ENCODE measurements at regions not wholly inside any gene's neighbourhood (a gene's known extent, or its start where the extent isn't known, plus 50 kb on each side); places are given as distances from the start of the nearest gene placed in this dataset.

DNA sequence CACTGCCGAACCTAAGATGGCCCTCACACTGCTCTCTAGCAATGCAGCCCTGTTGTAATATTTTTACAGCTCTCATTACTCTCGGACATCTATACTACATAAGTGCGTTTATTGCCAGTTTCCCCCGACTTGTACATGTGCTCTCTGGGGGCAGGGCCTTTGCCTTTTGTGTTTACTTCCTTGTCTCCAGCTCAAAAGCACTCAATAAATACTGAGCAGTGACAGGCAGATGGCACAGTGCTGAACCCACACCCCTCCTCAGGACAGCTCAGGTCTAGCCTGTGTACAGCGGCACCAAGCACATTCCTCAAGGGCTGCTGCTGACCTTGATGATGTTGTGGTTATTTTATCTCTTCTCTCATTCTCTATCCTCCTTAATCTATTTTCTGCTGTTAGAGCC lies 68.0 kb upstream of the ELMO1 start:
- TF ChIP-seq, protein P1, sequence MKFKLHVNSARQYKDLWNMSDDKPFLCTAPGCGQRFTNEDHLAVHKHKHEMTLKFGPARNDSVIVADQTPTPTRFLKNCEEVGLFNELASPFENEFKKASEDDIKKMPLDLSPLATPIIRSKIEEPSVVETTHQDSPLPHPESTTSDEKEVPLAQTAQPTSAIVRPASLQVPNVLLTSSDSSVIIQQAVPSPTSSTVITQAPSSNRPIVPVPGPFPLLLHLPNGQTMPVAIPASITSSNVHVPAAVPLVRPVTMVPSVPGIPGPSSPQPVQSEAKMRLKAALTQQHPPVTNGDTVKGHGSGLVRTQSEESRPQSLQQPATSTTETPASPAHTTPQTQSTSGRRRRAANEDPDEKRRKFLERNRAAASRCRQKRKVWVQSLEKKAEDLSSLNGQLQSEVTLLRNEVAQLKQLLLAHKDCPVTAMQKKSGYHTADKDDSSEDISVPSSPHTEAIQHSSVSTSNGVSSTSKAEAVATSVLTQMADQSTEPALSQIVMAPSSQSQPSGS (tag by site-specific recombination; IDR thresholded peaks at IDR 0.05; ENCODE audit: low read depth) = no peak
- no peak for TF ChIP-seq KLF16 (tag by site-specific recombination; IDR thresholded peaks at IDR 0.05)
- TF ChIP-seq, protein P2, sequence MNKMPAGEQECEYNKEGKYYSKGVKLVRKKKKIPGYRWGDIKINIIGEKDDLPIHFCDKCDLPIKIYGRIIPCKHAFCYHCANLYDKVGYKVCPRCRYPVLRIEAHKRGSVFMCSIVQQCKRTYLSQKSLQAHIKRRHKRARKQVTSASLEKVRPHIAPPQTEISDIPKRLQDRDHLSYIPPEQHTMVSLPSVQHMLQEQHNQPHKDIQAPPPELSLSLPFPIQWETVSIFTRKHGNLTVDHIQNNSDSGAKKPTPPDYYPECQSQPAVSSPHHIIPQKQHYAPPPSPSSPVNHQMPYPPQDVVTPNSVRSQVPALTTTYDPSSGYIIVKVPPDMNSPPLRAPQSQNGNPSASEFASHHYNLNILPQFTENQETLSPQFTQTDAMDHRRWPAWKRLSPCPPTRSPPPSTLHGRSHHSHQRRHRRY (tag by site-specific recombination; IDR thresholded peaks at IDR 0.05) = no peak
- no peak for TF ChIP-seq ZNF488 (tag by site-specific recombination; IDR thresholded peaks at IDR 0.05)
- no peak for TF ChIP-seq ZFHX2 (tag by site-specific recombination; conservative IDR thresholded peaks at IDR 0.05)
- TF ChIP-seq TSHZ1 (tag by site-specific recombination; IDR thresholded peaks at IDR 0.05; ENCODE audit: borderline replicate concordance) = no peak
- TF ChIP-seq, protein P3, sequence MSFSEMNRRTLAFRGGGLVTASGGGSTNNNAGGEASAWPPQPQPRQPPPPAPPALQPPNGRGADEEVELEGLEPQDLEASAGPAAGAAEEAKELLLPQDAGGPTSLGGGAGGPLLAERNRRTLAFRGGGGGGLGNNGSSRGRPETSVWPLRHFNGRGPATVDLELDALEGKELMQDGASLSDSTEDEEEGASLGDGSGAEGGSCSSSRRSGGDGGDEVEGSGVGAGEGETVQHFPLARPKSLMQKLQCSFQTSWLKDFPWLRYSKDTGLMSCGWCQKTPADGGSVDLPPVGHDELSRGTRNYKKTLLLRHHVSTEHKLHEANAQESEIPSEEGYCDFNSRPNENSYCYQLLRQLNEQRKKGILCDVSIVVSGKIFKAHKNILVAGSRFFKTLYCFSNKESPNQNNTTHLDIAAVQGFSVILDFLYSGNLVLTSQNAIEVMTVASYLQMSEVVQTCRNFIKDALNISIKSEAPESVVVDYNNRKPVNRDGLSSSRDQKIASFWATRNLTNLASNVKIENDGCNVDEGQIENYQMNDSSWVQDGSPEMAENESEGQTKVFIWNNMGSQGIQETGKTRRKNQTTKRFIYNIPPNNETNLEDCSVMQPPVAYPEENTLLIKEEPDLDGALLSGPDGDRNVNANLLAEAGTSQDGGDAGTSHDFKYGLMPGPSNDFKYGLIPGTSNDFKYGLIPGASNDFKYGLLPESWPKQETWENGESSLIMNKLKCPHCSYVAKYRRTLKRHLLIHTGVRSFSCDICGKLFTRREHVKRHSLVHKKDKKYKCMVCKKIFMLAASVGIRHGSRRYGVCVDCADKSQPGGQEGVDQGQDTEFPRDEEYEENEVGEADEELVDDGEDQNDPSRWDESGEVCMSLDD (tag by site-specific recombination; IDR thresholded peaks at IDR 0.05) = no peak
- TF ChIP-seq ZBTB49 (tag by site-specific recombination; IDR thresholded peaks at IDR 0.05; ENCODE audit: low read depth) = no peak
- TF ChIP-seq ZNF157 (tag by site-specific recombination; IDR thresholded peaks at IDR 0.05) = no peak
- TF ChIP-seq ZNF548 (tag by site-specific recombination; IDR thresholded peaks at IDR 0.05) = no peak
- TF ChIP-seq ZFP41 (tag by site-specific recombination; IDR thresholded peaks at IDR 0.05; ENCODE audit: borderline replicate concordance) = no peak
- Histone ChIP-seq H3K4me1 (ENCODE audit: control insufficient read depth, insufficient read depth, low read length) (no peaks in the 10 kb centered on the region), H3K36me3 (ENCODE audit: control insufficient read depth in 2 of 2, insufficient read depth in 1 of 2, low read length in 2 of 2) (no peaks in the 10 kb centered on the region), H3K27ac (ENCODE audit: extremely low read depth, low read depth, low read length) (no peak overlapping the region), H3K4me3 (ENCODE audit: low read depth, low read length) (no peak overlapping the region), H3K9me3 (ENCODE audit: control insufficient read depth, insufficient read depth, low read depth, low read length) (no peaks in the 10 kb centered on the region)
- ChIA-PET CTCF (interaction anchor here (0.5 to 1.4 kb wide), 3 partner anchors 21 to 316 kb away, joined by 3 read pairs; no protein-coding TSS in a partner anchor), POLR2A (no interaction called here)

GRCh38 chr7:37518266-37518665 lies 69.6 kb upstream of the ELMO1 start:
- Histone ChIP-seq H3K27ac (ENCODE audit: extremely low read depth, low read depth, low read length) (no peak overlapping the region), H3K9me3 (ENCODE audit: control insufficient read depth, insufficient read depth, low read depth, low read length) (no peaks in the 10 kb centered on the region), H3K4me3 (ENCODE audit: low read depth, low read length) (no peak overlapping the region), H3K4me1 (ENCODE audit: control insufficient read depth, insufficient read depth, low read length) (no peaks in the 10 kb centered on the region), H3K36me3 (ENCODE audit: control insufficient read depth in 2 of 2, insufficient read depth in 1 of 2, low read length in 2 of 2) (no peaks in the 10 kb centered on the region)
- ChIA-PET POLR2A (no interaction called here), CTCF (interaction anchor here (0.6 to 1.4 kb wide), 4 partner anchors 10 to 320 kb away, joined by 3 to 4 read pairs (median 3); no protein-coding TSS in a partner anchor)
- TF ChIP-seq ZNF416 (tag by site-specific recombination; IDR thresholded peaks at IDR 0.05) (no peak), ZBTB44 (tag by site-specific recombination; IDR thresholded peaks at IDR 0.05) (no peak), ZNF692 (tag by site-specific recombination; IDR thresholded peaks at IDR 0.05) (no peak)

Measured in HEK293 (cell line).